GM19372 (cell line): ENCODE measurements at regions not wholly inside any gene's neighbourhood (a gene's known extent, or its start where the extent isn't known, plus 50 kb on each side); places are given as distances from the start of the nearest gene placed in this dataset.

Source experiments
- ATAC-seq: cut with Tn5 transposase; IDR thresholded peaks from one replicate; pipeline ENCODE4 v1.9.1; 2021; ENCODE audit warnings: mild to moderate bottlenecking, low read depth, moderate library complexity; ENCODE audit not compliant: unreplicated experiment

GRCh38 chr3:127033171-127033570 is 50.3 kb downstream of the PLXNA1 start:
- ATAC-seq = no peak

- no peak for ATAC-seq
Observed at GRCh38 chr3:127033786-127034185, 50.9 kb downstream of the PLXNA1 start.

- no peak for ATAC-seq
Observed at GRCh38 chr3:127034195-127034989, 51.5 kb downstream of the PLXNA1 start.

DNA sequence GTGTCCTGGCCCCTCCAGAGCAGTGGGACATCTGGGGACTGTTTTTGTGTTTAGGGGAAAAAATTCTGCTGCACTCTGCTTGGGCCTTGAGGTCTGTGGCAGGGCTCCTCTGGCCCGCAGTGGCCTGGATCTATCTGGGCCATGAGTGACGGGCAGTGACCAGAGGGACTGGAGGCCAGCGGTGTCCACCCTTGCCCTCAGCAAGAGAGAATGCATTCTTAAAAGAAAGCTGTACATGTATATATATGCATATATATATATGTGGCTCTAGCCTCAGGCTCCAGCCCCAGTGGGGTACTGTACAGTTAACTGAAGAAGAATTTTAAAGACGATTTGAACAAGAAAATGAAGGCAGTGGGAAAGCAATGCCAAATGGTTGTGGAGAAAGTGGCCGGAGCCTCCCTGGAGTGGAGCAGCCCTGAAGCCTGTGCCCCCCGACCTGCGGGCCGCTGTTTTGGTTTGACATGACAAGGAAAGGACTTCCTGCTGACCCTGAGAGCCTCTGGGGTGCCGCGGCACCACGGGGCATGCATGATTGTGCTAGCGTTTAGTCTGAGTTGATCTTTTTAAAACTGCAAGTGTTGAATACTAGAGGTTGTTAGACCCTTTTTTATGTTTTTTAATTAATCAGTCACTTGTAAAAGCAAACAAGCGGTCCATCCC is 52.2 kb downstream of the PLXNA1 start:
- no peak for ATAC-seq

DNA sequence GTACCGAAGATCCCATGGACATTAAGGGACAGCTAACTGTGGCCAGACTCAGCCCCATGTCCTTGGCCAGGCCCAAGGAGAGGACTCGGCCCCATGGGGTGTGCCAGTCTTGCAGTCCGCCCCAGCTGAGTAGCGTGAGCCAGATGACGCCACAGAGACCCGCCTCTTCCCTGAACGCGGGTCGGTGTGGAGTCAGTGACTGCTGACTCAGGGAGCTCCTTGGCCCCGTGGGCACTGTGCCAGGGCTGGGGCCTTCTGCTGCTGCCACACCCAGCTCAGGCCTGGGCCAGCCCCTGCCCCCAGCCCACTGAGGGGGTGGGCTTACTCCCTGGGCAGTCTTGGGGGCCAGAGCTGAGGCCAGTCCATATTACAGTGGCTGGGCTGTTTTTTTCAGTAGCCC is 52.8 kb downstream of the PLXNA1 start:
- ATAC-seq = no peak

- ATAC-seq = no peak
Observed at GRCh38 chr3:127036209-127037020, 53.5 kb downstream of the PLXNA1 start.

DNA sequence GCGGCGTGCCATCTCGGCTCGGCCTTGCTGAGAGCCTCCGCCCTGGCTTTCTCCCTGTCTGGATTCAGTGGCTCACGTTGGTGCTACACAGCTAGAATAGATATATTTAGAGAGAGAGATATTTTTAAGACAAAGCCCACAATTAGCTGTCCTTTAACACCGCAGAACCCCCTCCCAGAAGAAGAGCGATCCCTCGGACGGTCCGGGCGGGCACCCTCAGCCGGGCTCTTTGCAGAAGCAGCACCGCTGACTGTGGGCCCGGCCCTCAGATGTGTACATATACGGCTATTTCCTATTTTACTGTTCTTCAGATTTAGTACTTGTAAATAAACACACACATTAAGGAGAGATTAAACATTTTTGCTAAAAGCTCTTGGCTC is 54.1 kb downstream of the PLXNA1 start:
- ATAC-seq = no peak

- no peak for ATAC-seq
Observed at GRCh38 chr3:127037418-127037841, 54.5 kb downstream of the PLXNA1 start.

DNA sequence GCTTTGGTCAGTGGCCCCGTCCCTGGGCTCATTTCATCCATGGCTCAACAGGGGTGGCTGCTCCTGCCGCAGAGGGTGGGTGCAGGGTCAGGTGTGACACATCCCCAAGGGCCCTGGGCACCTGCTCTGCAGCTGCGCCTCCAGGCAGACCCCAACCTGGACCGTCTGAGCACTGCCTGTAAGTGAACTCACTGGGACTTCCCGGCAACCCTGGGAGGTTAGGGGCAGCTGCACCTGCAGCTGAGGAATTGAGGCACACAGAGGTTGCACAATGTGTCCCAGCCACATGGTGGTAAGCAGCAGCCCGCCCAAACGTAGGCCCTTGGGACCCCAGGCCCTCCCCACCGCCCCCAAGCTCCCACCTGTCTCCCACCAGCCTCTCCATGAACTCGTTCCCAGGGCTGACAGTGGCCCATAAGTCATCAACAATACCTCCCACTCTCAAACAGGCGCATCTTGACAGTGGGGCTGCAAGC is 55.1 kb downstream of the PLXNA1 start:
- ATAC-seq = no peak

- ATAC-seq = no peak
Observed at GRCh38 chr3:127038466-127038865, 55.6 kb downstream of the PLXNA1 start.

DNA sequence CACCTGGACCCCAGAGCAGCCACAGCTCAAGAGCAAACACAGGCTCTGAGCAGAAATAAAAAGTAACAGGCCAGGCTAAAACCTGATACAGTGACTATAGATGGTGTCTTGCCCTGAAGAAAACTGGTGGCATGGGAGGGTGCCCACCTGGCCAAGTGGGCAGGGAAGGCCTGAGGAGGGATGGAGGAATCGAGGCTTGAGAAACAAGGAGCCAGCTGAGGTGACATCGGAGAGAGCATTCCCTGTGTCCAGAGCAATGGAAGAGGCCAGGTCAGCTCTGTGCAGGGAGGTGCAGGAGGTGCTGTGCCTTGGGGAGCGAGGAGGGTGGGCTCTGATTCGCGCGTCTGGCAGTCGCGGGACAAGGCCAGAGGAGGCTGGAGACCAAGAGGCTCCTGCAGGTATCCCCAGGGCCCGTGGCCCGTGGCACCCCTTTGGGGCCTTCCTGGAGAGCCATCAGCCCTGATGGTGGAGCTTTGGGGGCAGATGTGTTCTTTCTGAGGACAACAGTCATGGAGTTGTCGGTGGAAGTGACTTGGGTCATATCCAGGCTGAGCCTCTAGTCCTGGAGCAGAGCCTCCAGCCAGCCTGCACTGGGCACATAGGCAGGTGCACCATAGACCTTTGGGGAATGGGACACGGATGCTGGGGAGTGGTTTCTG is 56.1 kb downstream of the PLXNA1 start:
- no peak for ATAC-seq

DNA sequence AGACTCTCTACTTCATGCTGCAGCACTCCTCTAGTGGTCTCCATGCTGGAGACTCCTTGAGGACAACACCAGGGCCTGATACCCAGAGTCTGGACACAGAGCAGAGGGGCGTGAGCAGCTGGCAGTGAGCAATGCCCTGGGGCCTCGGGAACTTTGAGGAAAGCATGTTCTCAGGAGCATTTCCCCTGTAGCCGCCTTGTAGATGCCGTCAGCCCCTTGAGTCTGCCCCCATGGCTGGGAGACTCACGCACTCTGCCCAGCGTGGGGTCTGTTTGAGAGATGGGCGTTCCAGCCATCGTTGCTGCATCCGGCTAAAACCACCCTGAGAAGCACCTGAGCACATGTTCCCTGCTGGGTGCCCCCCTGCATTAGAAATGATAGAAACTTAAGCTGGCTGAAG is 56.8 kb downstream of the PLXNA1 start:
- no peak for ATAC-seq

- ATAC-seq = no peak
Observed at GRCh38 chr3:127040216-127040615, 57.3 kb downstream of the PLXNA1 start.

DNA sequence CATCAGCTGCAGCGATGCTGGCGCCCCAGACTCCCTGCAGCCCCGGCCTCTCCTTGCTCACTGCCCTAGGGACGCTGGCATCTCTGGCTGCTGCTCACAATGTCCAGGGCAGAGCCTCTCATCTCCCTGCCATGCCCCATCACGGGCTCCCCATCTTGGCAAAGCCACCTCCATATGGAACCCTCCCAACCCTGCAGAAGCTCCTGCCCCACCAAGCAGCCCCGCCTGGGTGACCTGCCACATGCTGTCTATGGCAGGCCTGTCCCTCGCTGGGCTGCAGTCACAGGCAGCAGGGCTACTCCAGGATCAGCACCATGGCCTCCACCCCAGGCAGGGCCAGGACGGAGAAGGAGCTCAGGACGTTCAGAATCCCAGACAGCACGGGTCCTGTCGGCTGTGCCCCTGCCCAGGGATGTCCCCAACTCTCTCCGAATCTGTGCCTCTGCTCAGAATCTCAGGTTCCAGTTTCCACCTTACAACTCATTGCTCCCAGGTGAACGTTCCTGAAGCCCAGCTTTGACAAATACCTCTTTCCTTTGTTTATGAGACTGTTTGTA is 58.4 kb downstream of the PLXNA1 start:
- ATAC-seq = no peak

- ATAC-seq = no peak
Observed at GRCh38 chr3:127041933-127042332, 59.0 kb downstream of the PLXNA1 start.

- ATAC-seq = no peak
Observed at GRCh38 chr3:127042634-127043033, 59.7 kb downstream of the PLXNA1 start.

DNA sequence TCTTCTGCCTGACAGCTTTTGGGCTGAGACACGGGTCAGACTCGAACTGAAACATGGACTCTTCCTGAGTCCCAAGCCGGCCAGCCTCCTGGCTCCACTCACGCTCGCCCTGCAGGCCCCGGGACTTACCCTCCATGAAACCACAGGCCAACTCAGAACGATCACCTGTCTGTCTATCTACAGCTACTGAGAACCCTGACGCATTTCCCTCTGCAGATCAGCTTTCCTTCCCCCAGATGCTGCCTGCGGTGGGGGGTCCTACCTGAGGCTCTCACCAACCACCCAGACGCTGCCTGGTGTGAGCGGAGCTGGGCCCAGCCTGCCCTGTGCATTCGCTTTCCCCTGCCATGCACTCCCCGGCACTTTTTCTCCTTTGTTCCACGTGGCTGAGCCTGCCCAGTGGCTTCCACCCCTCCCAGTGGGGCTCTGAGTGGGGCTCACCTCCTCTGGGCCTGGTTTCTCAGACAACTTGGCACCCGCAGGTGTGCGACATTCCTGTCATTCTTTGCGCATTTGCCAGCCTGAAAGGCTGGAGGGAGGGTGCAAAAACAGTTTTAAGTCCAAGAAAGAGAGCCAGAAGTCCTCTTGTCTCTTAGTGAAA is 60.2 kb downstream of the PLXNA1 start:
- ATAC-seq = no peak

GRCh38 chr3:127043731-127044510 is 61.0 kb downstream of the PLXNA1 start:
- no peak for ATAC-seq

GRCh38 chr3:127044996-127045395 is 62.1 kb downstream of the PLXNA1 start:
- no peak for ATAC-seq
